ENCODE measurements at regions not wholly inside any gene's neighbourhood (a gene's known extent, or its start where the extent isn't known, plus 50 kb on each side); places are given as distances from the start of the nearest gene placed in this dataset.

DNA sequence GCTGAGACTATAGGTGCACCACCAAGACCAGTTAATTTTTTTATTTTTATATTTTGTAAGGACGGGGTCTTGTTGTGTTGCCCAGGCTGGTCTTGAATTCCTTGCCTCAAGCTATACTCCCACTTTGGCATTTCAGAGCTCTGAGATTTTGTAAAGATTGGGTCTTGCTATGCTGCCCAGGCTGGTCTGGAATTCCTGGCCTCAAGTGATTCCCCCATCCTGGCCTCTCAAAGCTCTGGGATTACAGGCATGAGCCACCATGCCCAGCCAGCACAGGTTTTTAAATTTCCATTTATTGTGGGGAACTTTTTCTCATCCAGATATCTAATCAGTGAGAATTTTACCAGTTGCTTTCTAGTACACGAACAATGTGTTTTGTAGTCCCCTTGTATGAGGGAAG is 156.1 kb upstream of the VLDLR start:
- no peak for DNase-seq

DNA sequence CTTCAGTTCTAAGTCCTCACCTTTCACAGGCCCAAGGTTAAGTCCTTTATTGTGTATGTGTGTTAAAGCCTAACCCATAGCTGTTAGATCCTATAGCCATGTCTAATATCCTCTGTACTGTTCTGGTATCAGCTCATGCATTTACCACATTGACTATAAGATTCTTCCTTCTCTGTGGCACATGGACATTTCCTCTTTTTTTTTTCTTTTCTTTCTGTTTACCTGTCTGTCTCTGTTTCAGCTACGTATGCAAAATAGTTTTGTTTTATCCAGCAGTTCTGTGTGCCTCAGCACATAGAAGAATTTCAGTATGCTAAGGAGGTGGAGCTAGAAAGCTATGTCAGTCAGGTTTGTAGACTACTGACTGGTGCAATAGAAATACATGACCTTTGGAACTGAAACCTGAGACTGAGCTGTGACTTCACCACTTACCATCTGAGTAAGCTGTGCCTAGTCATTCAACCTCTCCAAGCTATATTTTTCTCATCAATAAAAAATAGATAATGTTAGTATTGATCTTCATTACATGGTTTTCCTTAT is 155.6 kb upstream of the VLDLR start:
- no peak for DNase-seq

- DNase-seq = no peak
Observed at GRCh38 chr9:2466703-2467102, 154.9 kb upstream of the VLDLR start.

DNA sequence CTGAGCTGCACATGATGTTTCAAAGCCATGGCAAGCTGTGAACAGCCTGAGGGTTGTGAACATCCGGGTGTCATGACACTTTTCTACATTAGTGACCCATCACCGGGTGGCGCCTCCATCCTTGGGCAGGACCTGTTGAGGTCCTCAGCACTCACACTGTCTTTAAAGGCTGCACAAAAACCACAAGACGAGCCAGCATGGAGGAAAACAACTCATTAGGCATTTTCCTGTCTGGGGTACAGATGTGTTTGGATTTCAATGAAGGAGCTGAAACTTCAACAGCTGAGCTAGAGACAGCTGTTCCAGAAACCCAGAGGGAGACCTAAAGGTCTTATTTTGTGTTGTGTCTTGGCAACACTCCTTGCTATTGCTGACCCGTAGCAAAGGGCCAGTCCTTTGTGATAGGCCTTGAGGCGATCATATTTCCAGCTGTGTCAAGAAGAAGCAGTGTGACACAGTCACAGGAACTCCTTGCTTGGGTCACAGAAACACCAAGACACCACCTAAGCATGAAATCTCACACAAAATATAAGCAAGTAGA is 151.8 kb upstream of the VLDLR start:
- no peak for DNase-seq

DNA sequence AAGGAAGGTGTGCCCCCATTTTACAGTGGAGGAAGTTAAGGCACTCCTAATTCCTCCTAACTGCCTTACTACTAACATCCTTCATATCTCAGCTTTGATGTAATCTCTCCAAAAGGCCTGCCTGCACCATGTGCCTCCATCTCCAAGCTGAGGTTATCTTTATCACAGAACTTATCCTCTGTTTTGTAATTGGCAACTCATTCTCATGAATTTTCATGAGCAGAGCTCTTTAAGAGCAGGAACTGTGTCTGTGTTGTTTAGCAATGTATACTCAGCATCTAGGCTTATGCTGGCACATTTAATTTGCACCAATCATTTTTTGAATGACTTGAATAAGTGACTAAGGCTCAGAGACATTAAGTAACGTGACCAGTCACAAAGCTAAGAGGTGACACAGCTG is 147.9 kb upstream of the VLDLR start:
- DNase-seq = no peak

DNA sequence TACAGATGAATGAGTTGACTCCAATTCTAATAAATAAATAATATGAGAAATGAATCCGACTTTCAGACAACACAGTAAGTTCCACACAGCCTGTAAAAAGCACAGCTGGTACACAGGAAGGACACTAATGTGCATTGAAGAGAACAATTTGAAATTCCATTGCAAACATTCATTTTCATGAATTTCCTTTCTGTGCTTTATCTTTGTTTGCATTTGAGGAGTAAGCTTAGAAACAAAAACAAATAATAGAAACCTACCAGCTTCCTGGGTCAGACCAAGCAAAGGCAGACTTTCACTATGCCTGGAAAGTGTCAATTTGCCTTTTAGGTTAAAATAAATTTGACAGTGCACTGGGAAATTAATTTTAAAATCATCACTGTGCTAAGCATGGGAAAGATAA is 143.8 kb upstream of the VLDLR start:
- no peak for DNase-seq

DNA sequence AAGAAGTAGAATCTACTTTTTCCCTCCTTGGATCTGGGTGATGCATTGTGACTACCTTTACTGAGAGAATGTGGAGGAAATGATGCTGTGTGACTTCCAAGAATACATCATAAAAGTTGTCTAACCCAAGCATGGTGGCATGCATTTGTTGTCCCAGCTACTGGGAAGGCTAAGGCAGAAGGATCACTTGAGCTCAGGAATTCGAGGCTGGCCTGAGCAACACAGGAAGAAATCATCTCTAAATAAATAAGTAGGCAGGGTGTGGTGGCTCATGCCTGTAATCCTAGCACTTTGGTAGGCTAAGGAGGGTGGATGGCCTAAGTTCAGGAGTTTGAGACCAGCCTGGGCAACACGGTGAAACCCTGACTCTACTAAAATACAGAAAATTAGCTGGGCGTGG is 143.2 kb upstream of the VLDLR start:
- DNase-seq = no peak

DNA sequence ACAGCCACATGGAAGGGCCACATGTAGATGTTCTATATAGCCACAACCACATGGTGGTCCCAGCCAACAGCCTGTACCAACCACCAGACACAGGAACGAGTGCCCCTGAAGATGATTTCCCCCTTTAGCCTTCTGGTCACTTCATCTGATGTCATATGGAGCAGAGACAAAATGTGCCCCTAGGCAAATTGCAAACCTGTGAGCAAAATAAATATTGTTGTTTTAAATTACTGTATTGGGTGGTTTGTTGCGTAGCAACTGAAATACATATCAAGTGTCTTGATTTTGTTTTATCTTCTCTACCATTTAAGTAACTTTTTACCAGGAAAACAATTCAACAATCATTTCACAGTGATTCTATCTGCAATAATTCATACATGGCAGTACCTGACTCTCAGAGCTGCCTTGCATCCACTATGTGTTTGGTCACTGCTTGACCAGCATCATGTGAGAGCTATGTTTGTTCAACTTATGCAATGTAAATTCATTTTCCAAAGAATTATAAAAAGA is 142.5 kb upstream of the VLDLR start:
- no peak for DNase-seq

DNA sequence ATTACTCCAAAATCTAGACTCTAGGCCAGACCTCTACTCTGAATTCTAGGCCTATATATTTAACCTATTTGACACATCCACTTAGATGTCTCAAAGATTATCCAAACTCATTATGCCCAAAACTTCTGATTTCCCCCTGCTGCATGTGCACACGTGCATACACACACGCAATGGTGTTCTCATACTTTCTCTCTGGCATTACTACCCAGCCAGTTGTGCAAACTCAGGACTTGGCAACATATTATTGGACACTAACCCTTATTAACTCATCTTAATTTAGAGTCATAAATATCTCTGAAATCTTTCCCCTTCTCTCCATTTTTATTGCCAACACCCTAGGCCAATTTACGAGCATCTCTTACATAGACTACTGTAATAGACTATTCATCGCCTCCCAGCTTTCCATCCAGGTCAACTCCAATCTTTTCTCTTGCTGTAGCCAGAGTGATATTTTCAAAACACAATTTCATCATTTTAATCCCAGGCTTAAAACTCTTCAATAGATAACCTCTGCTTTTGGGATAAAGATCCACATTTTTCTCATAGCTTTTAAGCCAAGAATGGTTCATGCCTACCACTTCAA is 141.2 kb upstream of the VLDLR start:
- DNase-seq = no peak

DNA sequence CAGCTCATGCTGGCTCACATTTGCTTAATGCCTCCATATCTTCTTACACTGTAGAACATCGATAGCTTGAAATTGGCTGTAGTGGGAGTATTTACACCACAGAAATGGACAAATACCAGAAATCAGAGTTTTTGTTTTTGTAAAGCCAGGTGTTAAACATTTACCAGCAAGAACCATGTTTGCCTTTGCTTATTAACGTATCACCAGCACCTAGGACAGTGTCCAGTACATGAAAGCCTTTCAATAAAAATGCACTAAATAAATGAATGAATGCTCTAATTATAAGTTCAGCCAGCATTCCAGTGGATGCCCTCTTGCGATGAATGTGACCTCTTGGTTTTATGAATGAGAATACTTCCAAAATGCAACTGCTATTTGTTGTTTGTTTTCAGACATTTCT is 140.4 kb upstream of the VLDLR start:
- no peak for DNase-seq

- no peak for DNase-seq
Observed at GRCh38 chr9:2486988-2487387, 134.6 kb upstream of the VLDLR start.

GRCh38 chr9:2489838-2490314 is 131.7 kb upstream of the VLDLR start:
- DNase-seq = no peak

- DNase-seq = no peak
Observed at GRCh38 chr9:2492161-2492560, 129.4 kb upstream of the VLDLR start.

DNA sequence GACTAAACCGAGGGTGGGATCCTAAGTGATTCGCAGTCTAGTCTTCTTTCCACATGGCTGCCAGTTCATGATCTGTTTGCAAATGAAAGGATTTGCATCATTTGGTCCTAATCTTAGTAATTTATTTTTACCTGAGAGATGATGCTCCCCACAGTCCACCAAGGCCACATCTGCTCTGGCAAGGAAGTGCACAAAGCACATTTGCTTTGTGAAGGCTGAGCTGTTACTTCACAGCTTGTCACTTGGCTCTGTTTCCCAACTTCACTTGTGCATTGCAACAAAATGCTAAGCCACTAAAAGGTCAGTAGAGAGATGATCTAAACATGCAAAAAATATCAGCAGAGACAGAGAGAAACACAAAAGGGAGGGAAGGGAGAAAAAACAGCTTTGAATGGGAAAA is 128.5 kb upstream of the VLDLR start:
- no peak for DNase-seq

GRCh38 chr9:2493529-2493928 is 128.1 kb upstream of the VLDLR start:
- no peak for DNase-seq

- no peak for DNase-seq
Observed at GRCh38 chr9:2494562-2494961, 127.0 kb upstream of the VLDLR start.

DNA sequence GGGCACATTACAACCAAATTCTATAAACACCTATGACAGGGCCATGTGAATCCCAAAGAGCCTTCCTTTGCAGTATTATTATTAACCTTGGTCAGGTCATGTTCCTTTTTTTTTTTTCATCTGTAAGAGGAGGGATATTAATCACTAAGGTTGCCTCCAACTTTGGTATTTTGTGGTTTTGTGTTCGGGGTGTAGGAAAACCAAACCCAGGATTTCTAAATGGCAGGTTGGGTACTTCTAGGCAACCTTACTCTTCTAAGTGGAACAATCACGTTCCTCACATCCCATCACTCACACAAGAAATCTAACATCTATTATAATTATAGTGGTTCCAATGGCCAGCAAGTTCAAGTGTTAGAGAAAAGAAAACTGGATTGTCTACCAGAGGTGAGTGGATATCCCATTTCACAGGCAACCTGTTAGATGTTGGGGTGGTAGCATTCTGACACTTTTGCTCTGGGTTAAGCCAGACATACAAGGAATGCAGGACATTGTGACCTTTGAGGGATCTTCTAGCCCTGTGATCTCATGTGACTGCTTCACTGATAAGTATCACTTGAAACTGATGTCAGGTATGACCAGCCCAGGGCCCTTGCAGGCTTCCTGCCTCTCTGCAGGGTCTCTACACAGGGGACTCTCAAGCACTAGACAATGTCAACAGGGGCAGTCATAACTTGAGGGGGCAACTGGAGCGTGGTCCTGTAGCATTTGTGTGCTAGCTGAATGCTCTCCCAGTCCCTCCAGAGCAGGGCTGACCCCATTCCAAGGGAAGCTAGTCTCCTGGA is 126.2 kb upstream of the VLDLR start:
- DNase-seq = no peak

GRCh38 chr9:2496169-2496568 is 125.4 kb upstream of the VLDLR start:
- no peak for DNase-seq

DNA sequence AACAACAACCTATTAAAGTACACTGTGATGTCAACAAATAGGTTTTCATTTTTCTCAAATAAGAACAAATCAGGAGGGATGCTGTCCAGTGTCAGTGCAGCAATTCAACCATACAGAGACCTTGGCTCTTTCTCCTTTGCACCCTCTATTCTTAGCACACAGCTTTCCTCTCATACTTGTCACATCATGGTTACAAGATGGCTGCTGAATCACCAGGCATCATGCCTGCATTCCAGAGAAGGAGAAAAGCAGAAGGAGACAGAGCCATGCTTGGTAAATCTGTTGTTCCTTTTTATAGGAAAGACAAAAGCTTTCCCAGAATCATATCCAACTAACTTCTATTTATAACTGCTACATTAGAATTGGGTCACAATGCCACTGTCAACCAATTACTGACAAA is 124.7 kb upstream of the VLDLR start:
- DNase-seq = no peak

GRCh38 chr9:2497666-2498400 is 123.8 kb upstream of the VLDLR start:
- DNase-seq = no peak

- no peak for DNase-seq
Observed at GRCh38 chr9:2502210-2502609, 119.4 kb upstream of the VLDLR start.

DNA sequence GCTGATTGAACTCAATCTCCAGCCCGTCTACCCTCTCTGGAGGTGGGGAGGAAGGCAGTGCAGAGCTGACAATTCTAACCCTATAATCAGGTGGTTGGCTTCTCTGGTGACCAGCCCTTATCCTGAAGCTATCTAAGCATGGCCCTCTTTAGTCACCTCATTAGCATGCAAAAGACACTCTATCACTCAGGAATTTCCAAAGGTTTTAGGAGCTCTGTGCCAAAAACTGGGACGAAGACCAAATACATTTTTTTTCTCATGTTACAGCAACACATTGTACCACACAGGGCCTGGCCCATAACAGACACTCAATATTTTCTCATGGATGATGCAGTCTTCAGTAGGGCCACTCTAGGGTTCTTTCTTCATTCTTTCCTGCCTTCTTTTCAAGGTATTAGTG is 118.8 kb upstream of the VLDLR start:
- DNase-seq = no peak

DNA sequence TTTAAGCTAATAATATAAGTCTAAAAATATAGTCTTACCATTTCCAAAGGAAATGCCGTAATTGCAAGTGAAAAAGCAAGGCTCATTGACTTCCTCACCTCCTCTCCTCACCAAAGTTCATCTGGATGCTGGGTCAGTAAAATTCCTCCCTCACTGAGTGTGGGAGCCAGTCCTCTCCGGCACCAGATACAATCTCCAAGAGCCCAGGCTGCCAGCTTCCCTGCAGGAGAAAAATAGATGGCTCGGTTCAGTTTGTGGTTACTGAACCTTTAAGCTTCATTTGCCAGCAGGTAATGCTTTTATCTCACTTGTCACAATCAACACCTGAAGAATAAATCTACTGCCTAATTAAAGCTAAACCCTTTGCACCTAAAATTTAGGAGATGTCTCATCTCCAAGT is 115.3 kb upstream of the VLDLR start:
- no peak for DNase-seq
